Peyer's patch (tissue), 4 donors: ENCODE measurements at regions not wholly inside any gene's neighbourhood (a gene's known extent, or its start where the extent isn't known, plus 50 kb on each side); places are given as distances from the start of the nearest gene placed in this dataset.

Experiments
- DNase-seq, 3 donors: peaks; one replicate each; pipeline ENCODE4 v3.0.0-alpha.2; 2017 to 2019
- H3K27ac ChIP-seq, 4 donors: fragments of 200-600 bp; sonication (generic); one replicate each; pipeline ENCODE4 v1.5.1; 2016 to 2019
- H3K27me3 ChIP-seq, 2 donors: fragments of 200-600 bp; sonication (generic); one replicate each; pipeline ENCODE4 v1.5.1; 2019
- H3K36me3 ChIP-seq, 3 donors: fragments of 200-600 bp; sonication (generic); one replicate each; pipeline ENCODE4 v1.5.1; 2016 to 2019
- H3K4me1 ChIP-seq, 4 donors: fragments of 200-600 bp; sonication (generic); one replicate each; pipeline ENCODE4 v1.5.1; 2016 to 2019
- H3K4me3 ChIP-seq, 4 donors: fragments of 200-600 bp; sonication (generic); 1 replicate in 3 of 4; 2 replicates in 1 of 4; pipeline ENCODE4 v1.5.1; 2016 to 2019; ENCODE audit warnings: mild to moderate bottlenecking in 1 of 4
- H3K9me3 ChIP-seq, 4 donors: fragments of 200-600 bp; sonication (generic); one replicate each; pipeline ENCODE4 v1.5.1; 2016 to 2019; ENCODE audit warnings: mild to moderate bottlenecking in 1 of 4
- CTCF ChIP-seq, 6 experiments: fragments of 450-650 bp in 4 of 6; fragments of 200-600 bp in 2 of 6; sonication (generic) in 1 of 6; IDR thresholded peaks; one replicate each; pipeline ENCODE4 v1.5.1; 2017 to 2019; ENCODE audit warnings: antibody characterized with exemption in 6 of 6, mild to moderate bottlenecking in 3 of 6, moderate library complexity in 1 of 6
- POLR2A ChIP-seq, 2 donors: fragments of 450-650 bp; IDR thresholded peaks; one replicate each; pipeline ENCODE4 v1.5.1; 2017; ENCODE audit warnings: antibody characterized with exemption in 2 of 2, mild to moderate bottlenecking in 2 of 2, moderate library complexity in 2 of 2

- Histone ChIP-seq H3K4me1 (no peaks in the 10 kb centered on the region), H3K27me3 (no peaks in the 10 kb centered on the region), H3K36me3 (no peaks in the 10 kb centered on the region), H3K27ac (no peak overlapping the region), H3K9me3 (no peaks in the 10 kb centered on the region), H3K4me3 (no peak overlapping the region)
- no peak for DNase-seq
- no peak for TF ChIP-seq CTCF (IDR thresholded peaks at IDR 0.05)
- no peak for TF ChIP-seq POLR2A (IDR thresholded peaks at IDR 0.05)
Measured at GRCh38 chr10:128362514-128362913, 236.3 kb upstream of the MKI67 start.

- Histone ChIP-seq H3K27ac (no peak overlapping the region), H3K4me3 (no peak overlapping the region), H3K4me1 (no peaks in the 10 kb centered on the region), H3K27me3 (no peaks in the 10 kb centered on the region), H3K36me3 (no peaks in the 10 kb centered on the region), H3K9me3 (no peaks in the 10 kb centered on the region)
- DNase-seq, result no peak
- TF ChIP-seq CTCF (IDR thresholded peaks at IDR 0.05) (no peak), POLR2A (IDR thresholded peaks at IDR 0.05) (no peak)
Measured at GRCh38 chr10:128364631-128365030, 238.4 kb upstream of the MKI67 start.

- Histone ChIP-seq H3K27ac (no peak overlapping the region), H3K9me3 (no peaks in the 10 kb centered on the region), H3K4me3 (no peak overlapping the region), H3K36me3 (no peaks in the 10 kb centered on the region), H3K4me1 (no peaks in the 10 kb centered on the region), H3K27me3 (no peaks in the 10 kb centered on the region)
- DNase-seq, result no peak
- TF ChIP-seq CTCF (IDR thresholded peaks at IDR 0.05) (no peak), POLR2A (IDR thresholded peaks at IDR 0.05) (no peak)
Measured at GRCh38 chr10:128365156-128365725, 239.0 kb upstream of the MKI67 start.

GRCh38 chr10:128367807-128368206 is 241.6 kb upstream of the MKI67 start:
- Histone ChIP-seq H3K36me3 (no peaks in the 10 kb centered on the region), H3K27ac (no peak overlapping the region), H3K4me3 (no peak overlapping the region), H3K9me3 (no peaks in the 10 kb centered on the region), H3K4me1 (no peaks in the 10 kb centered on the region), H3K27me3 (no peaks in the 10 kb centered on the region)
- DNase-seq, result no peak
- no peak for TF ChIP-seq CTCF (IDR thresholded peaks at IDR 0.05)
- no peak for TF ChIP-seq POLR2A (IDR thresholded peaks at IDR 0.05)

- Histone ChIP-seq H3K9me3 (no peaks in the 10 kb centered on the region), H3K27ac (no peak overlapping the region), H3K36me3 (no peaks in the 10 kb centered on the region), H3K4me3 (no peak overlapping the region), H3K4me1 (no peaks in the 10 kb centered on the region), H3K27me3 (no peaks in the 10 kb centered on the region)
- TF ChIP-seq CTCF (IDR thresholded peaks at IDR 0.05) (no peak), POLR2A (IDR thresholded peaks at IDR 0.05) (no peak)
- no peak for DNase-seq
Measured at GRCh38 chr10:128369101-128369650, 243.0 kb upstream of the MKI67 start.
